GM21447 (cell line): ENCODE measurements at regions not wholly inside any gene's neighbourhood (a gene's known extent, or its start where the extent isn't known, plus 50 kb on each side); places are given as distances from the start of the nearest gene placed in this dataset.

Experiments
- ATAC-seq: cut with Tn5 transposase; IDR thresholded peaks from one replicate; pipeline ENCODE4 v1.9.1; 2021; ENCODE audit not compliant: unreplicated experiment

DNA sequence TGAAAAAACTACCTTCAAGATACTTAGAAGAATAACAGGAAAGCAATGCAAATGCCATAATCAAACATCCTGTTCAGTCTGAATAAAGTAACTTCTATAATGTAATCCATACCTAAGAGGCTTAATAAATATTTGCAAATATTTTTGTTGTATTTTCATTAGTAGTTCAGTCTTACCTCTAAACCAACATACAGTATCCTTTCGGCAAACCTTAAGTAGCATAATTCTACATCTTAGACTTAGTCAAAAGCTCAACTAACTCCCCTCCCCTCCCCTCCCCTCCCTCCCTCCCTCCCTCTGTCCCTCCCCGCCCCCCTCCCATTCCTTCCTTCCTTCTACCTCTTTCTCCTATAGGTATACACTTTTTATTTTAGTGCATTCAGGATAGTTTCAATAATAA lies 1373.2 kb downstream of the SUCLG1 start:
- ATAC-seq, result no peak

DNA sequence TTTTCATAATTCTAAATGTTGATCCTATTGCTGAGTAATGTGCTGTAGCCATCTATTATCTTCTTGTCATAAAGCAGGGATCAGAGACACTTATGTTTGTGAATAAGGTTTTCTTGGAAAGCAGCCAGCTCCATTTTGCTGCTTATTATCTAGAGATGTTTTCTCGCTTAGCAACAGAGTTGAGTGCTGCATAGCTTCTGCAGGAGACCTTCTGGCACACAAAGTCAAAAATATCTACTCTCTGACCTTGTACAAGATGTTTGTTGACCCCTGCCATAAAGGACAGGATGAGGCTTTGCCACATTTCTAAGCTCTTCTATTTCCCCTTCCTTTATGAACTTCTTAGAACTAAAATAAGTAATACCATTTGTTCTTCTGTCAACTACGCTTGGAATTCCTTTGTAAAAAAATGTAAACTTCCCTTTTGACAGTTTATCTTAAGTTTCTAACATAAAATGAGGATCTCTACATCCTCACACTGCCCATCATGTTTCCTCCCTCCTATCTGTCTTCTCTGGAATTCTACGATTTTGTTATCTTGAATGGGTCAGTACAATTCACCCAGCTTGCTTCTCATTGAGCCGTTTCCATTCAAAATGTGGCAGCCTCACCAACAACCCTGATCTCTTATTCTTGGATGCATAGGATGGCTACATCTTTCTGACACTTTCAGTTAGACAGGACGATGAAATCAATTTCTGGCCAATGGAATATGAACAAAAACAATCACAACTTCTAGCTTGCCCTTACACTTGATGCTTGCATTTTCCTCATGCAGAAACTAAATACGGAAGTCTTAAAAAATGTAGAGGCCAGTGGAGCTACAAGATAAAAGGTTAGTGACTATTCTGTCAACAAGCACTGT lies 1377.0 kb downstream of the SUCLG1 start:
- ATAC-seq, result no peak

DNA sequence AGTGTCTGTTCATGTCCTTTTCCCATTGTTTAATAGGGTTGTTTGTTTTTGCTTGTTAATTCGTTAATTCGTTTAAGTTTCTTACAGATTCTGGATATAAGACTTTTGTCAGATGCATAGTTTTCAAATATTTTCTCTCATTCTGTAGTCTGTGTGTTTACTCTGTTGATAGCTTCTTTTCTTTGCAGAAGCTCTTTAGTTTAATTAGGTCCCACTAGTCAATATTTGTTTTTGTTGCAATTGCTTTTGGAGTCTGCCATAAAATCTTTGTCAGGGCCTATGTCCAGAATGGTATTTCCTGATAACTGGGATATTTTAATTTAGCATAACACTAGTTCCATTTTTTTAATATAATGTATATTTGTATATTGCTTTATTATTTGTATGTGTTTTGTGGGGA lies 1380.1 kb downstream of the SUCLG1 start:
- no peak for ATAC-seq

DNA sequence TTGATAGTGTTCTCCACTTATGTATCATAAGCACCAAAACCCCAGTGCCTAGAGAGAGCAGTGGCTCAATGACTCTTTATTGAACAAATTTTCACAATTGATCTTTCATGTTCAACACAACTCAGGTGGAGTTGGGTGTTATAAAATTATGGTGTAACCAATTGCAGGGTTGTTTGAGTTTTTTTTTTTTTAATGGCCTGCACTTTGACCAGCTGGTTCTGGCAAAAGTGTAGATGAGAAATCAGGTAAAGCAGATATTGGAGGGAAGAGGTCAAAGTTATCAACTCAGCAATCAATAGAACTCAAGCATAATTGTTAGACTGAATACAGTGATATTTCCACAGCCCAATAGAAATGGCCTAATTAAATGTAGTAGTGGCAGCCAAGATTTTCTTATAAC lies 1386.3 kb downstream of the SUCLG1 start:
- no peak for ATAC-seq

DNA sequence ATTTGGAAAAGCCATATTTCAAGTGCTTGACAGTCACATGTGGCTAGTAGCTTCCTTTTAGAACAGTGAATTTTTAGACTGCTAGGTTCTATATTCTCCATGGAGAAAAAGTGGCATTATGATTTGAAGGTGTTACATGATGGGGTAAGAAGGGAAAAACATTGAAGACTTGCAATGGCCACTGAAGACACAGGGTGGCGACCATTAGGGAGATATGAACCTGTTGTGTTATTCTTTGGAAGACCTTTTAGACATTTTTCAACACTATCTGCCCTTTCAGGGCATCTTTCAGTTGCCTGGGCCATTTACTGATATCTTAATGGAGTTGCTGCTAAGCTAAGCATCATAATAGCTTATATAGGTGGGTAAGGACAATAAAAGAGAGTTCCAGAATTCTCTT lies 1387.2 kb downstream of the SUCLG1 start:
- no peak for ATAC-seq

DNA sequence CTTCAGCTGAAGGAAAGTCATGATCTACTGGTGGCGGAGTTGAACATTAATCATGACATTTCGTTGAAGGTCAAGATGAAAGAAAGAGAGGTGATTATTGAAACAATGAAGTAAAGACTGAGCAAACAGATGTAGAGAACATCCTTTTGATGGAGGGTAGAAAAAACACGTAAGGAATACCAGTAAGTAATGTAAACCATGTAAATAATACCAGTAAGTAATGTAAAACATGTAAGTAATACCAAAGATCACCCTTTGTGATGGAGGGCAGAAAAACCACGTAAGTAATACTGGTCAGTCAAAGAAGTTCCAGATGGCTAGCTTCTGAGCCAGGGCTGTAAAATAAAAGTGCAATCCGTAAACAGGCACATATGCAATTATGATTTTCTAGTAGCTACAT lies 1387.7 kb downstream of the SUCLG1 start:
- ATAC-seq, result no peak

DNA sequence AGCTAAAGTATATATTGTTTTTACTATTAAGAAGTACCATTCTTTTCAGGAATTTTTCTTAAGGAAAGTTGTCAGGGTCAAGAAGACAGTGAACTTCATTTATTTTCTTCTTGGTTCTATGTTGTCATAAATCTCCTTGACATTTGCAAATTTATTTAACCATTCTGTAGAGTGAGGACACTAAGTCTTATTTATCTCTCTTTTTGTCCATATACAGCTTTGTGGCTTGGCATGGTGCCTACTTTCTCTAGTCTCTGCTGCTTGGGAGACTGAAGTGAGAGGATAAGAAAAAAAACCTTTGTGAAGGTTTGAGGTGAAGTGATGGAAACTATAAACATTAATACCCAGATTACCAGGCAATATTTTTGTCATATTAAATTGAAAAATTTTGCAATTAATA lies 1389.4 kb downstream of the SUCLG1 start:
- ATAC-seq, result no peak

DNA sequence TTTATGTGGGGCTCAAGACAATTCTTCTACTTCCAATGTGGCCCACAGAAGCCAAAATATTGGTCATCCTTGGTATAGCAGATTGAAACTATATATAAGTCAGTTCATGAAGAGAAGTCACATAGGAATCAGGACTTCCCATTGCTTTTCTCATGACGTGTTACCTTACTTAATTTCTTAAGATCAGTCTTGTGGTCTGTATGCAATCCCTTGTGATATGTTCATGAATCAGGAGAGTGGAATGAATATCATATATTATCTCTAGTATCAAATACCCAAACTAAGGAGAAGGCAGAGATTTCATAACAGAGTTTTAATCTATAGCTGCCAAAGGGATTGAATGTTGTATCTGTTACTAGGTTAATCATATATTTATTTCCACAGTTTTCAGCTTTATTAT lies 1390.4 kb downstream of the SUCLG1 start:
- no peak for ATAC-seq

DNA sequence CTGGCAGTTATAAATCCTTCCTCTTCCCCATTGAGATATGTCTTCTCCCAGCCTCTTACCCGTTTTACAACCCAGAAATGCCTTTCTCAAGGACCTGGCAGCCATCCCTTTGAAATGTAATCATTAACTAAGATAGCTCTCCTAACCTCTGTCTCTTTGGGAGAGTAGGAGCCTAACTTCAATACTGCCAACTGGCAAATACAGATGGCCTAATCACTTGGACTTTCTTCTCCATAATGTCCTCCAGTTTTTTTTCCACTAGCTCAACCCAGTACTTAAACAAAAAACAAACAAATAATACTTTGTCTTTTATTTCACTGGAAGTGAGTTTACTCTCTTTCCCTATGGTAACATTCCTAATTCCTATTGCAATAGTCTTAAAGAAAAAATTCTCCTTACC lies 1391.1 kb downstream of the SUCLG1 start:
- no peak for ATAC-seq

DNA sequence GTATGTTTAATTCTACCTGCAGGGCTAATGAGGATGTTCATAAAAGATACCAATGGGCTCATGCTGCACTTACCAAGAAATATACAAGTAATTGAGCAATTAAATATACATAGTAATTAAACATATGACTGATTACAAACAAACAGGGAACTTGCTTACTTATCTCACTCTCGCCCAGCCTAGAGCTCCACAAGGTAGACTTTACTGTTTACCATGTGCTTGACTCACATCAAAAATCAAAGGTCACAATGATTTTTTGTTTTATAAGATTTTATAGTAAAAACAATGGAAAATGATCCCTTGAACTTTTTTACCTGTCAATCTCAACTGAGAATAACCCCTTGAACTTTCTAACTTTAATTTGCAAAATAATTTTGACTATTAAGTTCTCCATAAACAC lies 1395.1 kb downstream of the SUCLG1 start:
- ATAC-seq, result no peak

DNA sequence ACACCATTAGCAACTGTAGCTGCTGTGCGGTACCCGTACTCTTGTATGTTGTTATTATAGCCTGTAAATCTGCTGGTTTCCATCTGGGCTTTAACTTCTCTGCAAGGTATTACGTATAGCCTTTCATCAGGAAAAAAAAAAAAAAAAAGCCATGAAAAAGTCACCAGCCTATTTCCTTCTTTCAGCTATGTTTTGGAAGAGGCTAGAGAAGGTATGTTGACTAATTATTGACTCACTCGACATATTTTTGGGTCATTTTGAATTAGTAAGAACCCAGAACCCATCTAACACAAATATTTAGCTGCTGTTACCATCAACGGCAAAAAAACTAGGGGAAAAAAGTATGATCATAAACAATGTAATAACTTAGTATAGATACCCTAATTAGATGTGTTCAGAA lies 1395.6 kb downstream of the SUCLG1 start:
- no peak for ATAC-seq

DNA sequence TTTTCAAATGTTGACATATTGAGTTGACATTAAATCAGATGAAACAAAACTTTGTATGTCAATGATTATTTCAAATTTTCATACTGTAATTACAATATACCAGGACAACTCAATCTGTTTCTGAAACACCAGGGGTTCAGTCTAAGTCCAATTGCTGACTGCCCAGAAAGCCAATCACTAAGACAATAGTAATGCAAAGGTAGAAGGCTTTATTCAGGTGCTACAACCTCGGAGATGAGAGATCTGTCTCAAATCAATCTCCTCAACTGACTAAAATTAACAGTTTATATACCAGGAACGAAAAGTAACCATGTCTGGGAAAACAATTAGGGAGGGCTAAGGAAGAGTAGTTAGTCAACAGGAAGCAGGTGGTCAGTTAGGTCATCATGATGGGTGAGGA lies 1400.4 kb downstream of the SUCLG1 start:
- no peak for ATAC-seq

DNA sequence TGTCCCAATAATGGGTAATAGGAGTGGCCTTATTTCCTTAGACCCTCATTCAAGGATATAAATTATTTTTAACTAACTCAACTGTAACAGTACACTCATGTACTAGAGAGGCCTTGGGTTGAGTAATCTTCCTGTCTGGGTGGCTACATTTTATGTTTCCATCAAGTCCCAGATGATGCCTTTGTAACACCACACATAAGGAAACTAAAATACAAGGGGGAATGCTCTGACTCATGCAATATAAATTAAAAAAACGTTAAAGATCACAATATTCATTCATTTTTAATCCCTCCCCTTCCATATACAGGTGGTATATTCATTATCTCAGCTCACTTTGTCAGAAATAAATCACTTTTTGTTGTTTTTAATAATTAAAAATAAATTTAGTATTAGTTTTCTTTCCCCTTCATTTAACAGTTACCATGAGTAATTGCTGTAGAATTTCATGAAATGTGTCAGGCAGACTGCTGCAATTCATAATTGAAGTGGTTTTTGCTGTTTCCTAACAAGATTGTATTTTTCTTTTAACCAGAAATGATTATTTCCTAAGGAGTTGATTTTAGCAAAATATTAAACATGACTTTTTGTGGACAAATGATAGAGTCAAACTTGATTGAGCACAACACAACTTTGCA lies 1403.6 kb downstream of the SUCLG1 start:
- ATAC-seq, result no peak

DNA sequence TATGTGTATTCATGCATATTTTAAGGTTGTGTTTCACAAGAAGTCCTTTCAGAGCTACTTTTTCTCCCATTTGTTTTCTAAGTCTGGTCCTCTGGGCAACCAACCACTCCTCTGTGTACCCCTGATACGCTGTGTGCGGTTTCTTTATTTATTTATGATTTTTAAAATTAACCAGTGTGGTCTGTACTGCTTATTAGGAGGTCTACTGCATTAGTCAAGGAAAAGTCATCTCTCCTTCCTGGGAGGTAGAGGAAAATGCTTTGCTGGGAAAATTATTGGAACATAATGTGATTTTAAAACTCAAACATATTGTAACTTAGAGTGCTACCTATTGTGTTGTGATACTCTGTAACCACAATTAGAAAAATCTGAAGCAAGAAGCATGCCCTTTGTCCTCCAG lies 1404.3 kb downstream of the SUCLG1 start:
- no peak for ATAC-seq

DNA sequence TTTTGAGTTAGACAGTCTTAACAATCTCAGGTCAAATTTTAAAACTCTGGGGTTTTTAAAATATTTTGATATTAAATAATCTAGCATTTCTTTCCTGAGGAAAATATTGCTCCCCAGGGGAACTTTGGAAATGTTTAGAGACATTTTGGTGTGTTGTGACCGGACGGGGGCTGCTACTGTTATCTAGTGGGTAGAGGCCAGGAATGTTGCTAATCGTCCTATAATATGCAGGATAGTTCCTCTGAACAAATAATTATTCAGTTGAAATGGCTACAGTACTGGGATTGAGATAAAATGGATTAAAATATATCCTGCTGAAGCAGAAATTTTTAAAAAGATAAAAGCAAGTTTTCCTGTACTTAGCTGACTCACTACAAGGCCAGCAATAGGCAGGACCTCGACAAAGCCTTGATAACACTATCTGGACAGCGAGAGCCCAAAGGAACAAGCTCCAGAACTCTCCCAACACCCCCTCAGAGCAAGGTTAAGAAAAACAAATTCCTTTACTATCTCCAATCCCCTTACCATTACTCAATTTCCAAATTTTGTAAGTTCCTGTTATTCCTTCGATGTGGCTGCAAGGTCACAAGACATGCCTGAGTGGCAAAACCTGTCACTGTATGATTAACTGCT lies 1407.4 kb downstream of the SUCLG1 start:
- ATAC-seq, result no peak

DNA sequence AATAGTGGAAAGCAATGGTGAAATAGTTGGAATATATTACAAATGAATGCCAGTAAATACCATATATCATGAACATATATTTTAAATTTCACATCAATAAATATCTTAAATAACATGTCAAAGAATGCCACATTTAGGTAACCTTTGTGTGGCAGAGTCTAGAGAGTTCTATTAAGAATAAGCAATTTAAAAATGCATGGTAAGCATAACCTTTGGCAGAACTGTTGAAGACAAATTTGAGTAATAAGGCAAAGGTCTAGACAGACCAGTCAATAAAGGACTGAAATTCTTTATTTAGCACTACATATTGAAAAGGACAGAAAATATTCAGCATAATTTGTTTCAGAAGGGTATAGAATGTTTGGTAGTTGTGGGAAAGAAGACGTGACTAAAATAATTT lies 1417.0 kb downstream of the SUCLG1 start:
- ATAC-seq, result no peak

DNA sequence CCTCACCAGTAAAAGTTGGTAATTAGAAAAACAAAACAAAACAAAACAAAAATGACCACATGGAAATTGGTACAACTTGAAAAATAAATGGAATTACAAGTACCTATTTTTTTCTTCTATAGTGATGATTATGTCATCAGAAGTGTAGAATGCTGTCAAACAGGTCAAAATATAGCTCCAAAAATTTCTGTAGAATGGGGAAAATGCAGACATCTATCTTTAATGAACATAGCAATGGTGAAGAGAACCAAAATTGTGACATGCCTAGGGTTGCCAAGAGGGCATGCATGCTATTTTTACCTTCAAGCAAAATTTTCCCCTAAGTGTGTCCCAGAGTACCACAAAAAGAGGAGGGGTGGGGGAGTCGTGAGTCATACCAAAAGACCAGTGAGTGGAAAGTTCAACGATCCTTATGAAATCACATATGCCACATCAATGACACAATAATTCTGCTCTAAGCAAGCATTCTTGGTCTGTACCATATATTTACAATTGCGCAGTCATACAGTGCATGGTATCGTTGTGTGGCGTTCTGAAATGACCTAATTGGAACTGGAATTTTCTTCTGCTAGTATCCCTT lies 1436.4 kb downstream of the SUCLG1 start:
- no peak for ATAC-seq

DNA sequence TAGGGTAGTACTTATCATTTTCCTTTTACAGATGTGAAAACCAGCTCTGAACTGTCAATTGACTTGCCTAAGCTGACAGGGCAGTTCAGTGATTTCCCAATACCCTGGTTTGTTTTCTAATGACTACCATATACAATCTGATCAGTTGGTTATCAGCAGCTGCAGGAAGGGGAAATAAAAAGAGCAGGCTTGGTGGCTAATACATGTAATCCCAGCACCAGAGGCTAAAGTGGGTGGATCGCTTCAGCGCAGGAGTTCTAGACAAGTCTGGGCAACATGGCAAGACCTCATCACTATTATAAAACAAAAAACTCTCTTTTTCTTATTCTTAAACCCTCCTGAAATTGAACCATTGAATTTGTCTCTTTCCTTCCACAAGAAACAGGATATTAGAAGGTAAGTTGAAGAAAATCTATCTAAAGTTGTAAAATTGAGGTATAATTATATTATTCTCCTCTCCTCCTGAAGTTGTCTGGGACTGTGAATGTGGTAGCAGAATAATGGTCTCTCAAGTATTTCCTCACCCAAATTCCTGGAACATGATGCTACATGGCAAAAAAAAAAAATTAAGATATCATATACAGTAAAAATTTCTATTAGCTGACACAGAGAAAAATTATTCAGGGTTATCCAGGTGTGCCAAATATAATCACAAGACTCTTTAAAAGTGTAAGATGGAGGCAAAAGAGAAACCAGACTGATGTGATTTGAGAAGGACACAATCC lies 1441.6 kb downstream of the SUCLG1 start:
- no peak for ATAC-seq

DNA sequence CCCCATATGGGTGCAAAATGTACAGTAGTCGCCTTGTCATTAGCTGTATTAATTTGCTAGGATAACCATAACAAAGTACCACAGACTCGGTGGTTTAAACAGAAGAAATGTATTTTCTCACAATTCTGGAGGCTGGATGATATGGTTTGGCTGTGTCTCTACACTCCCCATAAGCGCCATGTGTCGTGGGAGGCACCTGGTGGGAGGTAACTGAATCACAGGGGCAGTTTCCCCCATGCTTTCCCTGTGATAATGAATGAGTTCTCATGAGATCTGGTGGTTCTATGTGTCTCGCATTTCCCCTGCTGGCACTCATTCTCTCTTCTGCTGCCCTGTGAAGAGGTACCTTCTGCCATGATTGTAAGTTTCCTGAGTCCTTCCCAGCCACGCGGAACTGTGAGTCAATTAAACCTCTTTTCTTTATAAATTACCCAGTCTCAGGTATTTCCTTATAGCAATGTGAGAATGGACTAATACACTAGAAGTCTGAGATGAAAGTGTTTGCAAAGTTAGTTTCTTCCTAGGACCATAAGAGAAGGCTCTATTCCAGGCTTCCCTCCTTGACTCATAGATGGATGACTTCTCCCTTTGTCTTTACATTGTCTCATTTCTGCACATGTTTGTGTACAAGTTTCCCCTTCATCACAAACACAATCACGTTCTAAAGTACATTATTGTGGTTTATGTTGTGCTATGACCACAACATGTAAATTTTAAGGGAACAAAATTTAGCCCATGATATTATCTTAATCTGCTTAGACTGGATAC lies 1442.6 kb downstream of the SUCLG1 start:
- ATAC-seq, result no peak

DNA sequence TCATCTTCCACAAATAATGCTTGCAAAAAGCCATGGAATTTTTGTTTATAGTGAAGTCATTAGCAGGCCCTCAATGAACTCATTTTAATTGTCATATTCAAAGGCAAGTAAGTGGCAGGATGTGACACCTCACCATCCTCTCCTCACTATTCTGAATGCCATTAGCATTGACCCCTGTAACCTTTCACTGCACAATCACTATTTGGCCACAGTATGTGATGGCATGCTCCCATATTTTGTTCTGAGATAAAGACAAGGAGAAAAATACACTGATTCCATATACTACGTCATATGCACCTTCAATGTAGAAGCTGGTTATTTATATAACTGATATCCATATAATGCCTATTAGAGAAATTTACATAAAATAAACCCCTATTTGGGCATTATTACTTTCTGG lies 1443.2 kb downstream of the SUCLG1 start:
- ATAC-seq, result no peak
